ENCODE measurements at regions not wholly inside any gene's neighbourhood (a gene's known extent, or its start where the extent isn't known, plus 50 kb on each side); places are given as distances from the start of the nearest gene placed in this dataset.

DNA sequence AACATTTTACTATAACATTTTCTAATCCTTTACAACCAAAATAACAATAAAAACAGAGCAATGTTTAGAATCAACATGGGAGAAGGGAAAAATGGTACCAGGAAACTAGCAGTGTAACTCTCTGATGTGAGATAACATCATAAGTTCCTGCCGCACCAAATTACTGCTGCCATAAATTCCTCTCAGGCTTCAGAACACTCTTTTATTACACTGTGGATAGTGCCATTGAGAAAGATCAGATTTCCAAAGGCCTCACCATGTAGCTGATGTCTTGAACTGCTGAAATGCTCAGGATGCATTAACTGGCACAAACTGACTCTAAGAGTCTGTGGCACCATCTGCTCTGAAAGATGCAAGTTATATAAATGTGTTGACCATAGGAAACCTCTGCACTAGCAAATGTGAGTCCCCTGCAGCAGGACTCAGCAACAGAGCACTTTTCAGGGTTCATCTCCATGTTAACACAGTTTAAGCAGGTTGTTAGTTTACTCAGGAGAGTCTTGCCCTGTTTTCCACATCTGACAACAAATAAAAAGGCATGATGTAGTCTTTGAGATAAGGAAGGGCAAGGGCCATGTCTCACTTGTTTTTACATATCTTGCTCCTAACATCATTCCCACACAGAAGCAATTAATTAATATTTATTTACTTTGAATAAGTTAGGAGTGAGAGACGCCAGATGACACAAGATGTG lies 218.1 kb downstream of the CETN3 start:
- Histone ChIP-seq H3K9me3 (no peaks in the 10 kb centered on the region), H3K4me1 (peaks cover 0 to 6% (median 0%) of the 10 kb centered on the region in 4 donors), H3K36me3 (no peaks in the 10 kb centered on the region), H3K27ac (no peak overlapping the region), H3K27me3 (no peaks in the 10 kb centered on the region), H3K4me3 (no peak overlapping the region)
- 16 to 45% methylated on average over 2 of the region's 2 CpGs for WGBS, 2 donors (ENCODE audit: low coverage in 1 of 2)
- intact Hi-C loops (cut with DNase I; ENCODE audit: low total_unique reads) = no loop called here
- in situ Hi-C loops (cut with MboI; ENCODE audit: low pct_ligation_motif_present in 1 of 4, low pct_unique_long_range_greater_than_20kb in 1 of 4, low sequenced_read_pairs in 3 of 4) = loop anchor here in 1 of 4 donors (25.0 kb wide), 1 partner anchor 1479 kb away; no protein-coding TSS in a partner anchor
- TF ChIP-seq POLR2AphosphoS5 (IDR thresholded peaks at IDR 0.05) = peak in 1 of 3 donors; percentile 24
- TF ChIP-seq EP300 (IDR thresholded peaks at IDR 0.05; ENCODE audit: low read depth) = no peak
- DNase-seq = peak; percentile 24

GRCh38 chr5:90185897-90186468 lies 223.6 kb downstream of the CETN3 start:
- WGBS, 2 donors (ENCODE audit: low coverage in 1 of 2) = 87 to 92% methylated on average over 2 of the region's 2 CpGs
- Histone ChIP-seq H3K36me3 (no peaks in the 10 kb centered on the region), H3K27ac (no peak overlapping the region), H3K27me3 (no peaks in the 10 kb centered on the region), H3K4me3 (no peak overlapping the region), H3K9me3 (no peaks in the 10 kb centered on the region), H3K4me1 (peaks cover 0 to 4% (median 0%) of the 10 kb centered on the region in 4 donors)
- in situ Hi-C loops (cut with MboI; ENCODE audit: low pct_ligation_motif_present in 1 of 4, low pct_unique_long_range_greater_than_20kb in 1 of 4, low sequenced_read_pairs in 3 of 4) = loop anchor here in 1 of 4 donors (25.0 kb wide), 1 partner anchor 1474 kb away; no protein-coding TSS in a partner anchor
- TF ChIP-seq, protein P1, sequence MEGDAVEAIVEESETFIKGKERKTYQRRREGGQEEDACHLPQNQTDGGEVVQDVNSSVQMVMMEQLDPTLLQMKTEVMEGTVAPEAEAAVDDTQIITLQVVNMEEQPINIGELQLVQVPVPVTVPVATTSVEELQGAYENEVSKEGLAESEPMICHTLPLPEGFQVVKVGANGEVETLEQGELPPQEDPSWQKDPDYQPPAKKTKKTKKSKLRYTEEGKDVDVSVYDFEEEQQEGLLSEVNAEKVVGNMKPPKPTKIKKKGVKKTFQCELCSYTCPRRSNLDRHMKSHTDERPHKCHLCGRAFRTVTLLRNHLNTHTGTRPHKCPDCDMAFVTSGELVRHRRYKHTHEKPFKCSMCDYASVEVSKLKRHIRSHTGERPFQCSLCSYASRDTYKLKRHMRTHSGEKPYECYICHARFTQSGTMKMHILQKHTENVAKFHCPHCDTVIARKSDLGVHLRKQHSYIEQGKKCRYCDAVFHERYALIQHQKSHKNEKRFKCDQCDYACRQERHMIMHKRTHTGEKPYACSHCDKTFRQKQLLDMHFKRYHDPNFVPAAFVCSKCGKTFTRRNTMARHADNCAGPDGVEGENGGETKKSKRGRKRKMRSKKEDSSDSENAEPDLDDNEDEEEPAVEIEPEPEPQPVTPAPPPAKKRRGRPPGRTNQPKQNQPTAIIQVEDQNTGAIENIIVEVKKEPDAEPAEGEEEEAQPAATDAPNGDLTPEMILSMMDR (IDR thresholded peaks at IDR 0.05) = no peak
- TF ChIP-seq EP300 (IDR thresholded peaks at IDR 0.05; ENCODE audit: low read depth) (no peak), POLR2AphosphoS5 (IDR thresholded peaks at IDR 0.05) (no peak), POLR2A (IDR thresholded peaks at IDR 0.05) (no peak)
- intact Hi-C loops (cut with DNase I; ENCODE audit: low total_unique reads) = no loop called here
- DNase-seq = no peak

GRCh38 chr5:90184764-90185163 lies 224.8 kb downstream of the CETN3 start:
- DNase-seq = no peak
- intact Hi-C loops (cut with DNase I; ENCODE audit: low total_unique reads) (no loop called here), in situ Hi-C loops (cut with MboI; ENCODE audit: low pct_ligation_motif_present in 1 of 4, low pct_unique_long_range_greater_than_20kb in 1 of 4, low sequenced_read_pairs in 3 of 4) (loop anchor here in 1 of 4 donors (25.0 kb wide), 1 partner anchor 1472 kb away; no protein-coding TSS in a partner anchor)
- Histone ChIP-seq H3K27me3 (no peaks in the 10 kb centered on the region), H3K9me3 (no peaks in the 10 kb centered on the region), H3K4me3 (no peak overlapping the region), H3K27ac (no peak overlapping the region), H3K4me1 (peaks cover 0 to 4% (median 0%) of the 10 kb centered on the region in 4 donors), H3K36me3 (no peaks in the 10 kb centered on the region)
- WGBS, 2 donors (ENCODE audit: low coverage in 1 of 2) = 29% methylated on average over 5 of the region's 5 CpGs
- TF ChIP-seq, protein P1 (IDR thresholded peaks at IDR 0.05) = no peak
- TF ChIP-seq EP300 (IDR thresholded peaks at IDR 0.05; ENCODE audit: low read depth) = no peak

DNA sequence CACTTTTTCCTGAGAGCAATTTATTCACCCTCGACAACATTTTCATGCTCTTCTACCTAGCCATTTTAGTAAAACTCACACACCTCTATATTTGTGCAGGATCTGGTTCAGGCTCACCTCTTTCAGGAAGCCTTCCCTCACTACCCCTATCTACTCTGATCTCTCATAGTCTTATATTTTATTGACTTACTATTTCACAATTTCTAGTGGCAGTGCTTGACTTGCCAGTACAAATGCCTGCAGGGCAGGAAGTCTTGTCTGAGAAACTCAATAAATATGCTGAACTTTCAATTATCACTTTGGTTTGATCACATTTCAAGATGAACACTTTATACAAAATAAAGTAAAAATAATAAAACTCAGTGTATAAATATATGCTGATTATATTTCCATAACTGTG lies 226.8 kb downstream of the CETN3 start:
- no peaks in the 10 kb centered on the region for H3K27me3 ChIP-seq
- 81 to 100% methylated on average over 1 of the region's 1 CpG for WGBS, 2 donors (ENCODE audit: low coverage in 1 of 2)
- in situ Hi-C loops (cut with MboI; ENCODE audit: low pct_ligation_motif_present in 1 of 4, low pct_unique_long_range_greater_than_20kb in 1 of 4, low sequenced_read_pairs in 3 of 4) = loop anchor here in 1 of 4 donors (25.0 kb wide), 1 partner anchor 1470 kb away; no protein-coding TSS in a partner anchor
- DNase-seq = no peak
- peaks cover 0 to 4% (median 0%) of the 10 kb centered on the region in 4 donors for H3K4me1 ChIP-seq
- H3K4me3 ChIP-seq = no peak overlapping the region
- H3K27ac ChIP-seq = no peak overlapping the region
- TF ChIP-seq, protein P1 (IDR thresholded peaks at IDR 0.05) = no peak
- TF ChIP-seq POLR2AphosphoS5 (IDR thresholded peaks at IDR 0.05) (no peak), EP300 (IDR thresholded peaks at IDR 0.05; ENCODE audit: low read depth) (no peak), POLR2A (IDR thresholded peaks at IDR 0.05) (no peak)
- no peaks in the 10 kb centered on the region for H3K36me3 ChIP-seq
- intact Hi-C loops (cut with DNase I; ENCODE audit: low total_unique reads) = no loop called here
- no peaks in the 10 kb centered on the region for H3K9me3 ChIP-seq
